T-helper 2 cell treated with Interferon-gamma antibody and Interleukin-4, amounts not matched to agents 100 ng/mL and 5 ng/mL, for 36 hours (primary cell): ENCODE measurements at regions not wholly inside any gene's neighbourhood (a gene's known extent, or its start where the extent isn't known, plus 50 kb on each side); places are given as distances from the start of the nearest gene placed in this dataset.

ENCODE experiments used
- intact Hi-C: fragments of 100-400 bp; cut with micrococcal nuclease; formaldehyde crosslinking; loops from one replicate; pipeline ENCODE4 v1.15.1; 2023

GRCh38 chr13:74533226-74533625 is 399.0 kb upstream of the KLF12 start:
- intact Hi-C loops: no loop called here

- intact Hi-C loops: no loop called here
Observed at GRCh38 chr13:74530011-74530410, 395.8 kb upstream of the KLF12 start.

GRCh38 chr13:74528734-74529513 is 394.7 kb upstream of the KLF12 start:
- intact Hi-C loops: no loop called here

GRCh38 chr13:74523057-74523456 is 388.9 kb upstream of the KLF12 start:
- intact Hi-C loops: no loop called here

GRCh38 chr13:74511523-74511922 is 377.3 kb upstream of the KLF12 start:
- intact Hi-C loops: no loop called here

- intact Hi-C loops: no loop called here
Observed at GRCh38 chr13:74487091-74487722, 353.0 kb upstream of the KLF12 start.

GRCh38 chr13:74485757-74486156 is 351.6 kb upstream of the KLF12 start:
- intact Hi-C loops: no loop called here

- intact Hi-C loops: no loop called here
Observed at GRCh38 chr13:74479124-74479523, 344.9 kb upstream of the KLF12 start.

GRCh38 chr13:74476788-74477187 is 342.6 kb upstream of the KLF12 start:
- intact Hi-C loops: no loop called here

- intact Hi-C loops: no loop called here
Observed at GRCh38 chr13:74476365-74476764, 342.2 kb upstream of the KLF12 start.

GRCh38 chr13:74466864-74467263 is 332.7 kb upstream of the KLF12 start:
- intact Hi-C loops: no loop called here

- intact Hi-C loops: no loop called here
Observed at GRCh38 chr13:74466020-74466419, 331.8 kb upstream of the KLF12 start.

- intact Hi-C loops: no loop called here
Observed at GRCh38 chr13:74465271-74465670, 331.1 kb upstream of the KLF12 start.

GRCh38 chr13:74464670-74465069 is 330.5 kb upstream of the KLF12 start:
- intact Hi-C loops: no loop called here

- intact Hi-C loops: no loop called here
Observed at GRCh38 chr13:74461011-74461410, 326.8 kb upstream of the KLF12 start.

- intact Hi-C loops: no loop called here
Observed at GRCh38 chr13:74452881-74453280, 318.7 kb upstream of the KLF12 start.

- intact Hi-C loops: no loop called here
Observed at GRCh38 chr13:74452176-74452575, 318.0 kb upstream of the KLF12 start.

- intact Hi-C loops: no loop called here
Observed at GRCh38 chr13:74450964-74451363, 316.8 kb upstream of the KLF12 start.

- intact Hi-C loops: no loop called here
Observed at GRCh38 chr13:74450525-74450845, 316.3 kb upstream of the KLF12 start.

- intact Hi-C loops: no loop called here
Observed at GRCh38 chr13:74449811-74450524, 315.8 kb upstream of the KLF12 start.

GRCh38 chr13:74444864-74445479 is 310.8 kb upstream of the KLF12 start:
- intact Hi-C loops: no loop called here

GRCh38 chr13:74444161-74444571 is 310.0 kb upstream of the KLF12 start:
- intact Hi-C loops: no loop called here
